ENCODE measurements at regions not wholly inside any gene's neighbourhood (a gene's known extent, or its start where the extent isn't known, plus 50 kb on each side); places are given as distances from the start of the nearest gene placed in this dataset.
"Not testable (repeated sequence)": the region's sequence is repeated elsewhere in the genome, so short reads cannot be mapped to it uniquely, and the experiment has no call there.

- not testable (repeated sequence) for TF ChIP-seq CTCF (IDR thresholded peaks at IDR 0.05; ENCODE audit: low read depth, low read length); EZH2phosphoT487 (IDR thresholded peaks at IDR 0.05; ENCODE audit: low read depth)
Measured at GRCh38 chr17:63091909-63092308, 125.9 kb downstream of the TANC2 start.

All from OCI-LY3 (cell line).